Smooth muscle cell (in vitro differentiated cells): ENCODE measurements at regions not wholly inside any gene's neighbourhood (a gene's known extent, or its start where the extent isn't known, plus 50 kb on each side); places are given as distances from the start of the nearest gene placed in this dataset.

ENCODE experiments used
- DNase-seq: peaks from one replicate; lab custom pipeline; 2025; ENCODE audit not compliant: unreplicated experiment; lab: John Stamatoyannopoulos, UW
- H2AFZ ChIP-seq: fragments of 200-600 bp; sonication (generic); 2 replicates; pipeline ENCODE4 v1.6.0; 2016; ENCODE audit warnings: antibody characterized with exemption, low read depth, mild to moderate bottlenecking
- H3F3A ChIP-seq: fragments of 200-600 bp; sonication (generic); 2 replicates; pipeline ENCODE4 v1.6.0; 2017; ENCODE audit warnings: antibody characterized with exemption, low read depth
- H3K27ac ChIP-seq: fragments of 200-600 bp; sonication (generic); 2 replicates; pipeline ENCODE4 v1.5.1; 2016; ENCODE audit warnings: low read depth, mild to moderate bottlenecking
- H3K27me3 ChIP-seq: fragments of 200-600 bp; sonication (generic); 2 replicates; pipeline ENCODE4 v1.6.1; 2016; ENCODE audit warnings: low read depth, mild to moderate bottlenecking
- H3K36me3 ChIP-seq: fragments of 200-600 bp; sonication (generic); 2 replicates; pipeline ENCODE4 v1.5.1; 2016; ENCODE audit warnings: low read depth
- H3K4me1 ChIP-seq: fragments of 200-600 bp; sonication (generic); 2 replicates; pipeline ENCODE4 v1.5.1; 2016; ENCODE audit warnings: low read depth
- H3K4me2 ChIP-seq: fragments of 200-600 bp; sonication (generic); 2 replicates; pipeline ENCODE4 v1.6.0; 2016; ENCODE audit warnings: mild to moderate bottlenecking
- H3K4me3 ChIP-seq: fragments of 200-600 bp; sonication (generic); 2 replicates; pipeline ENCODE4 v1.5.1; 2016; ENCODE audit warnings: mild to moderate bottlenecking
- H3K79me2 ChIP-seq: fragments of 200-600 bp; sonication (generic); 2 replicates; pipeline ENCODE4 v1.6.0; 2016; ENCODE audit warnings: low read depth, mild to moderate bottlenecking
- H3K9ac ChIP-seq: fragments of 200-600 bp; sonication (generic); 2 replicates; pipeline ENCODE4 v1.6.0; 2016; ENCODE audit warnings: low read depth
- H3K9me3 ChIP-seq: fragments of 200-600 bp; sonication (generic); replicated peaks from 2 replicates; pipeline ENCODE4 v1.5.1; 2016; ENCODE audit warnings: low read depth
- H4K20me1 ChIP-seq: fragments of 200-600 bp; sonication (generic); 2 replicates; pipeline ENCODE4 v1.6.0; 2016; ENCODE audit warnings: low read depth
- WGBS: methylation state at CpG from one replicate; pipeline ENCODE4 v1.1.7; 2016; ENCODE audit warnings: low lambda C conversion rate; 5-methylcytosine and 5-hydroxymethylcytosine counted together
- TF ChIP-seq, protein P1 (sequence below): fragments of 200-600 bp; sonication (generic); IDR thresholded peaks from 2 replicates; pipeline ENCODE4 v1.5.1; 2017; ENCODE audit warnings: borderline replicate concordance, mild to moderate bottlenecking, antibody characterized with exemption; ENCODE audit not compliant: insufficient read depth, poor library complexity, severe bottlenecking

- 59% methylated on average over 3 of the region's 3 CpGs for WGBS
- Histone ChIP-seq H3K36me3 (no peaks in the 10 kb centered on the region), H4K20me1 (no peaks in the 10 kb centered on the region), H3K4me2 (no peak overlapping the region), H3K27me3 (no peaks in the 10 kb centered on the region), H3K9ac (no peak overlapping the region), H2AFZ (no peak overlapping the region), H3F3A (no peaks in the 10 kb centered on the region), H3K9me3 (no peaks in the 10 kb centered on the region), H3K4me3 (no peak overlapping the region), H3K79me2 (no peaks in the 10 kb centered on the region), H3K4me1 (no peaks in the 10 kb centered on the region), H3K27ac (no peak overlapping the region)
- TF ChIP-seq, protein P1, sequence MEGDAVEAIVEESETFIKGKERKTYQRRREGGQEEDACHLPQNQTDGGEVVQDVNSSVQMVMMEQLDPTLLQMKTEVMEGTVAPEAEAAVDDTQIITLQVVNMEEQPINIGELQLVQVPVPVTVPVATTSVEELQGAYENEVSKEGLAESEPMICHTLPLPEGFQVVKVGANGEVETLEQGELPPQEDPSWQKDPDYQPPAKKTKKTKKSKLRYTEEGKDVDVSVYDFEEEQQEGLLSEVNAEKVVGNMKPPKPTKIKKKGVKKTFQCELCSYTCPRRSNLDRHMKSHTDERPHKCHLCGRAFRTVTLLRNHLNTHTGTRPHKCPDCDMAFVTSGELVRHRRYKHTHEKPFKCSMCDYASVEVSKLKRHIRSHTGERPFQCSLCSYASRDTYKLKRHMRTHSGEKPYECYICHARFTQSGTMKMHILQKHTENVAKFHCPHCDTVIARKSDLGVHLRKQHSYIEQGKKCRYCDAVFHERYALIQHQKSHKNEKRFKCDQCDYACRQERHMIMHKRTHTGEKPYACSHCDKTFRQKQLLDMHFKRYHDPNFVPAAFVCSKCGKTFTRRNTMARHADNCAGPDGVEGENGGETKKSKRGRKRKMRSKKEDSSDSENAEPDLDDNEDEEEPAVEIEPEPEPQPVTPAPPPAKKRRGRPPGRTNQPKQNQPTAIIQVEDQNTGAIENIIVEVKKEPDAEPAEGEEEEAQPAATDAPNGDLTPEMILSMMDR = no peak
- no peak for DNase-seq
Observed at GRCh38 chr1:5552787-5553484, 439.3 kb downstream of the NPHP4 start.

DNA sequence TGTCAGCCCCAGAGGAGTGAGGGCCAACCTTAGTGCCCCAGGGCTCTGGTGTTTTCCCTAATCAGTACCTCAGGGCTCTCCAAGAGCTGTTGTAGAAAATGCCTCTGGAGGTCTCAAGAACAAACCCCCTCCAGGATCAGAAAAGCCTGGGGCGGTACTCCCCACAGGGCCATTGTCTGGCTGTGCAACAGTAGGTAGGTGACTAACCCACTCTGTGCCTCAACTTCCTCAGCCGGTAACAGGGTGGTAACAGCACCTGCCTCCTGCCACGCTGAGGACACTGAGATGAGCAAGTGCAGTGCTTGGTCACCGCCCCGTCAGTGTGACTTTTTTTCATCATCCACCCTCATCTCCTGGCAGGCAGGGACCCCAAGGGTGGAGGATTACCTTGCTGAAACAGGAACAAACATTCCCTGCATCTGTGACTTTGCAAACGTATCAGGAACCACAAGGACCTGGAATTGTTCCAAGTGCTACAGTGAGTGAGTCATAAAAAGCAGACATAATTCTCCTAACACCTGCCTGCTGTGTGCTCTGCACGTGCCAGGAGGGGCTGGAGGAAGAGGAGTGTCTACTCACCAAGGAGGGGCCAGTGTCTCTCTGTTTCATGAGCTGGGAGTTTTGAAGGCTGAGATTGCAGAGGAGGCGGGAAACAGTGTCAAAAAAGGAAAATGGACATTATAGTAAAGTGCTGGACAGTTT is 440.8 kb downstream of the NPHP4 start:
- no peak overlapping the region for H3K27ac ChIP-seq
- H3K79me2 ChIP-seq = no peaks in the 10 kb centered on the region
- no peaks in the 10 kb centered on the region for H3K4me1 ChIP-seq
- H3K9me3 ChIP-seq = no peaks in the 10 kb centered on the region
- no peaks in the 10 kb centered on the region for H3F3A ChIP-seq
- H3K4me3 ChIP-seq = no peak overlapping the region
- no peaks in the 10 kb centered on the region for H4K20me1 ChIP-seq
- no peak overlapping the region for H2AFZ ChIP-seq
- no peak overlapping the region for H3K4me2 ChIP-seq
- 71% methylated on average over 8 of the region's 8 CpGs for WGBS
- DNase-seq = no peak
- H3K27me3 ChIP-seq = peaks cover 5% of the 10 kb centered on the region
- H3K9ac ChIP-seq = no peak overlapping the region
- TF ChIP-seq, protein P1 = no peak
- no peaks in the 10 kb centered on the region for H3K36me3 ChIP-seq

- Histone ChIP-seq H3K27ac (no peak overlapping the region), H4K20me1 (no peaks in the 10 kb centered on the region), H3K9ac (no peak overlapping the region), H2AFZ (no peak overlapping the region), H3K79me2 (no peaks in the 10 kb centered on the region), H3K27me3 (peaks cover 12% of the 10 kb centered on the region), H3K36me3 (no peaks in the 10 kb centered on the region), H3K9me3 (no peaks in the 10 kb centered on the region), H3K4me2 (no peak overlapping the region), H3K4me1 (no peaks in the 10 kb centered on the region), H3K4me3 (no peak overlapping the region), H3F3A (no peaks in the 10 kb centered on the region)
- TF ChIP-seq, protein P1 = no peak
- no peak for DNase-seq
Observed at GRCh38 chr1:5548266-5548665, 444.0 kb downstream of the NPHP4 start.
